ENCODE measurements at regions not wholly inside any gene's neighbourhood (a gene's known extent, or its start where the extent isn't known, plus 50 kb on each side); places are given as distances from the start of the nearest gene placed in this dataset.

- TF ChIP-seq EZH2phosphoT487 (IDR thresholded peaks at IDR 0.05; ENCODE audit: low read depth, severe bottlenecking, unreplicated experiment) (no peak), CTCF (IDR thresholded peaks at IDR 0.05; ENCODE audit: poor library complexity) (no peak), EZH2 (IDR thresholded peaks at IDR 0.05; ENCODE audit: borderline replicate concordance) (no peak)
- no peaks in the 10 kb centered on the region for H3K27me3 ChIP-seq
- H3K9me2 ChIP-seq (replicated peaks; ENCODE audit: insufficient read depth), result no peaks in the 10 kb centered on the region
- no peaks in the 10 kb centered on the region for H3K9me3 ChIP-seq (ENCODE audit: low read depth)
- H3K79me2 ChIP-seq, result no peaks in the 10 kb centered on the region
- H3K4me1 ChIP-seq (ENCODE audit: insufficient read depth), result no peaks in the 10 kb centered on the region
- H3K27ac ChIP-seq, result no peak overlapping the region
- no peak overlapping the region for H3K4me3 ChIP-seq
- no peak for DNase-seq (ENCODE audit: low spot score)
- no peaks in the 10 kb centered on the region for H3K36me3 ChIP-seq (replicated peaks; ENCODE audit: insufficient read depth, low read depth)
- H4K20me1 ChIP-seq (ENCODE audit: insufficient read depth, poor library complexity, severe bottlenecking), result no peaks in the 10 kb centered on the region
- no peak overlapping the region for H2AFZ ChIP-seq
- 66% methylated on average over 2 of the region's 2 CpGs for WGBS (ENCODE audit: low lambda C conversion rate, missing lambda C conversion rate)
- no peak overlapping the region for H3K4me2 ChIP-seq
These were observed 522.0 kb upstream of the KLHL1 start for GRCh38 chr13:70630247-70630646.

GRCh38 chr13:70623239-70623638 is 515.0 kb upstream of the KLHL1 start:
- Histone ChIP-seq H3K4me2 (no peak overlapping the region), H3K27ac (no peak overlapping the region), H3K9me2 (replicated peaks; ENCODE audit: insufficient read depth) (no peaks in the 10 kb centered on the region), H3K9me3 (ENCODE audit: low read depth) (no peaks in the 10 kb centered on the region), H3K4me3 (no peak overlapping the region), H3K4me1 (ENCODE audit: insufficient read depth) (no peaks in the 10 kb centered on the region), H2AFZ (no peak overlapping the region), H3K27me3 (no peaks in the 10 kb centered on the region), H3K79me2 (no peaks in the 10 kb centered on the region), H3K36me3 (replicated peaks; ENCODE audit: insufficient read depth, low read depth) (no peaks in the 10 kb centered on the region), H4K20me1 (ENCODE audit: insufficient read depth, poor library complexity, severe bottlenecking) (no peaks in the 10 kb centered on the region)
- TF ChIP-seq EZH2phosphoT487 (IDR thresholded peaks at IDR 0.05; ENCODE audit: low read depth, severe bottlenecking, unreplicated experiment) (no peak), CTCF (IDR thresholded peaks at IDR 0.05; ENCODE audit: poor library complexity) (peak; percentile 69)
- peak; percentile 17 for DNase-seq (ENCODE audit: low spot score)

- Histone ChIP-seq H4K20me1 (ENCODE audit: insufficient read depth, poor library complexity, severe bottlenecking) (no peaks in the 10 kb centered on the region), H3K4me2 (no peak overlapping the region), H3K79me2 (no peaks in the 10 kb centered on the region)
These were observed 514.5 kb upstream of the KLHL1 start for GRCh38 chr13:70622796-70623195.

More at GRCh38 chr13:70622796-70623195, 514.5 kb upstream of the KLHL1 start:
- Histone ChIP-seq H3K4me1 (ENCODE audit: insufficient read depth) (no peaks in the 10 kb centered on the region), H3K9me3 (ENCODE audit: low read depth) (no peaks in the 10 kb centered on the region), H3K27ac (no peak overlapping the region), H3K36me3 (replicated peaks; ENCODE audit: insufficient read depth, low read depth) (no peaks in the 10 kb centered on the region), H3K27me3 (no peaks in the 10 kb centered on the region), H3K4me3 (no peak overlapping the region), H3K9me2 (replicated peaks; ENCODE audit: insufficient read depth) (no peaks in the 10 kb centered on the region), H2AFZ (no peak overlapping the region)
- TF ChIP-seq EZH2phosphoT487 (IDR thresholded peaks at IDR 0.05; ENCODE audit: low read depth, severe bottlenecking, unreplicated experiment) (no peak), EZH2 (IDR thresholded peaks at IDR 0.05; ENCODE audit: borderline replicate concordance) (no peak), CTCF (IDR thresholded peaks at IDR 0.05; ENCODE audit: poor library complexity) (no peak)
- DNase-seq (ENCODE audit: low spot score), result no peak
- WGBS (ENCODE audit: low lambda C conversion rate, missing lambda C conversion rate), result 31% methylated on average over 5 of the region's 5 CpGs

Data from hepatocyte (in vitro differentiated cells).